ENCODE measurements at regions not wholly inside any gene's neighbourhood (a gene's known extent, or its start where the extent isn't known, plus 50 kb on each side); places are given as distances from the start of the nearest gene placed in this dataset.

- TF ChIP-seq CTCF (IDR thresholded peaks at IDR 0.05) (no peak), POLR2A (IDR thresholded peaks at IDR 0.05) (no peak)
These were observed 776.2 kb downstream of the RNF144A start for GRCh38 chr2:7693246-7694075.
